Fibroblast of pulmonary artery (primary cell): ENCODE measurements at regions not wholly inside any gene's neighbourhood (a gene's known extent, or its start where the extent isn't known, plus 50 kb on each side); places are given as distances from the start of the nearest gene placed in this dataset.

Source experiments
- DNase-seq: peaks from one replicate; pipeline ENCODE4 v3.0.0-alpha.2; 2010; ENCODE audit warnings: low read depth
- H3K4me3 ChIP-seq: replicated peaks from 2 replicates; pipeline ENCODE4 v1.5.1; 2011; ENCODE audit warnings: low read depth, mild to moderate bottlenecking, control low read depth, low read length, moderate library complexity
- CTCF ChIP-seq: IDR thresholded peaks from 2 replicates; pipeline ENCODE4 v1.5.1; 2011; ENCODE audit warnings: mild to moderate bottlenecking, control low read depth, low read length, inconsistent platforms; ENCODE audit errors: missing control alignments

GRCh38 chr3:25056036-25056755, 371.9 kb upstream of the RARB start:
- DNase-seq: no peak
- H3K4me3 ChIP-seq: no peak overlapping the region
- no peak for TF ChIP-seq CTCF

GRCh38 chr3:25056803-25057351, 371.2 kb upstream of the RARB start:
- no peak for TF ChIP-seq CTCF
- no peak for DNase-seq
- no peak overlapping the region for H3K4me3 ChIP-seq

GRCh38 chr3:25057379-25057778, 370.7 kb upstream of the RARB start:
- TF ChIP-seq CTCF: no peak
- no peak for DNase-seq
- no peak overlapping the region for H3K4me3 ChIP-seq

GRCh38 chr3:25064681-25065080, 363.4 kb upstream of the RARB start:
- TF ChIP-seq CTCF: no peak
- no peak for DNase-seq
- H3K4me3 ChIP-seq: no peak overlapping the region

GRCh38 chr3:25069970-25070369, 358.1 kb upstream of the RARB start:
- TF ChIP-seq CTCF: no peak
- DNase-seq: no peak
- no peak overlapping the region for H3K4me3 ChIP-seq

- H3K4me3 ChIP-seq: no peak overlapping the region
- DNase-seq: no peak
- TF ChIP-seq CTCF: no peak
These were observed 356.2 kb upstream of the RARB start for GRCh38 chr3:25071846-25072245.

- no peak for DNase-seq
- no peak for TF ChIP-seq CTCF
- H3K4me3 ChIP-seq: no peak overlapping the region
These were observed 354.6 kb upstream of the RARB start for GRCh38 chr3:25073423-25073822.
